Liver (tissue), 8 donors: ENCODE measurements at regions not wholly inside any gene's neighbourhood (a gene's known extent, or its start where the extent isn't known, plus 50 kb on each side); places are given as distances from the start of the nearest gene placed in this dataset.

ENCODE experiments used
- DNase-seq: peaks from one replicate; pipeline ENCODE4 v3.0.0-alpha.2; 2017; ENCODE audit warnings: low spot score
- H3K27ac ChIP-seq, 2 donors: one replicate each; pipeline ENCODE4 v1.7.0; 2013; ENCODE audit warnings: inconsistent platforms in 2 of 2, low read length in 2 of 2, control low read depth in 1 of 2, low read depth in 1 of 2, mild to moderate bottlenecking in 1 of 2
- H3K27me3 ChIP-seq, 4 donors: one replicate each; pipeline versions ENCODE4 v1.6.1 to v1.7.0; 2013; ENCODE audit warnings: low read length in 3 of 4, inconsistent platforms in 1 of 4, mild to moderate bottlenecking in 1 of 4, moderate library complexity in 1 of 4; ENCODE audit not compliant: control insufficient read depth in 4 of 4, insufficient read depth in 4 of 4
- H3K36me3 ChIP-seq, 4 donors: one replicate each; pipeline versions ENCODE4 v1.6.1 to v1.7.0; 2013; ENCODE audit warnings: low read length in 3 of 4, mild to moderate bottlenecking in 3 of 4, low read depth in 1 of 4, moderate library complexity in 1 of 4; ENCODE audit not compliant: control insufficient read depth in 4 of 4, insufficient read depth in 3 of 4
- H3K4me1 ChIP-seq, 4 donors: one replicate each; pipeline versions ENCODE4 v1.6.1 to v1.7.0; 2013; ENCODE audit warnings: low read length in 3 of 4, mild to moderate bottlenecking in 3 of 4, moderate library complexity in 1 of 4; ENCODE audit not compliant: control insufficient read depth in 4 of 4, insufficient read depth in 4 of 4
- H3K4me3 ChIP-seq, 3 donors: one replicate each; pipeline versions ENCODE4 v1.6.1 to v1.7.0; 2013; ENCODE audit warnings: low read length in 3 of 3, control low read depth in 1 of 3, low read depth in 1 of 3, mild to moderate bottlenecking in 1 of 3
- H3K9ac ChIP-seq, 2 donors: one replicate each; pipeline ENCODE4 v1.7.0; 2013; ENCODE audit warnings: low read length in 2 of 2, mild to moderate bottlenecking in 2 of 2, moderate library complexity in 2 of 2, control low read depth in 1 of 2, low read depth in 1 of 2
- H3K9me3 ChIP-seq, 4 donors: one replicate each; pipeline versions ENCODE4 v1.6.1 to v1.7.0; 2013; ENCODE audit warnings: low read length in 3 of 4; ENCODE audit not compliant: control insufficient read depth in 4 of 4
- CTCF ChIP-seq: fragments of 150-350 bp; IDR thresholded peaks from 2 replicates; pipeline ENCODE4 v1.5.1; 2017; ENCODE audit warnings: improper control_type of control experiment, low read depth, low read length; ENCODE audit not compliant: missing input control
- EGR1 ChIP-seq, 2 donors: IDR thresholded peaks; 2 replicates each; pipeline ENCODE4 v1.6.1; 2016 to 2018; ENCODE audit warnings: antibody characterized with exemption in 2 of 2, low read depth in 2 of 2
- FOXA1 ChIP-seq: IDR thresholded peaks from 2 replicates; pipeline ENCODE4 v1.6.1; 2016; ENCODE audit warnings: antibody characterized with exemption
- FOXA2 ChIP-seq: IDR thresholded peaks from 2 replicates; pipeline ENCODE4 v1.6.1; 2016; ENCODE audit warnings: antibody characterized with exemption
- HNF4A ChIP-seq, 2 donors: conservative IDR thresholded peaks; 2 replicates each; pipeline ENCODE4 v1.6.1; 2016; ENCODE audit warnings: antibody characterized with exemption in 2 of 2, mild to moderate bottlenecking in 2 of 2
- JUND ChIP-seq, 2 donors: IDR thresholded peaks; 2 replicates each; pipeline ENCODE4 v1.6.1; 2016; ENCODE audit warnings: antibody characterized with exemption in 2 of 2
- NR2F2 ChIP-seq: IDR thresholded peaks from 2 replicates; pipeline ENCODE4 v1.6.1; 2016; ENCODE audit warnings: antibody characterized with exemption
- RAD21 ChIP-seq, 2 donors: IDR thresholded peaks; 2 replicates each; pipeline ENCODE4 v1.6.1; 2016; ENCODE audit warnings: antibody characterized with exemption in 2 of 2, mild to moderate bottlenecking in 2 of 2
- TAF1 ChIP-seq: conservative IDR thresholded peaks from 2 replicates; pipeline ENCODE4 v1.6.1; 2016; ENCODE audit warnings: antibody characterized with exemption, mild to moderate bottlenecking
- YY1 ChIP-seq: IDR thresholded peaks from 2 replicates; pipeline ENCODE4 v1.6.1; 2016; ENCODE audit warnings: antibody characterized with exemption, mild to moderate bottlenecking
- ZBTB33 ChIP-seq: IDR thresholded peaks from 2 replicates; pipeline ENCODE4 v1.6.1; 2016; ENCODE audit warnings: antibody characterized with exemption
- WGBS: extraction: QIAGEN DNeasy Blood & Tissue Kit; methylation state at CpG from one replicate; pipeline ENCODE4 v1.1.7; 2013; 5-methylcytosine and 5-hydroxymethylcytosine counted together
- TF ChIP-seq, protein P1 (sequence below): IDR thresholded peaks from 2 replicates; pipeline ENCODE4 v1.6.1; 2016; ENCODE audit warnings: antibody characterized with exemption, mild to moderate bottlenecking
- TF ChIP-seq, protein P2 (sequence below): IDR thresholded peaks from 2 replicates; pipeline ENCODE4 v1.6.1; 2016; ENCODE audit warnings: antibody characterized with exemption
- donor health status: healthy.
- donor health status: healthy.
- donor health status: healthy.
- donor health status: healthy.
- donor health status: healthy.

DNA sequence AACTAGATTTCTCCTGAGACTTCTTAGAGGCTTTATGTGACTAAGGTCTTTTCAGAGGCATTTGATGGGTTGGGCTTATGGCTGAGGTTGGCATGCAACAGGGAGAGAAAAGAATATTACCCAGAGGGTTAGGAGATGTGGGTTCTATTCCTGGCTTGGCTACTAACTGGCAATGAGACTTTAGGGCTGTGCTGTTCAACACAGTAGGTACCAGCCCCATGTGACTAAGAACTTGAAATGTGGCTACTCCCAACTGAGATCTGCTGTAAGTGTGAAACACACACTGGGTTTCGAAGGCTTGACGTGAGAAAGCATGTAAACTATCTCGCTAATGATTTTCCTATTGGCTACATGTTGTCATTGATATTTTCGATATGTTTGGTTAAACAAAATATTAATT lies 324.9 kb upstream of the SLC14A2 start:
- no peaks in the 10 kb centered on the region for H3K27me3 ChIP-seq

More for the DNA sequence above, 324.9 kb upstream of the SLC14A2 start:
- DNase-seq, result no peak
- Histone ChIP-seq H3K36me3 (no peaks in the 10 kb centered on the region), H3K9ac (no peak overlapping the region), H3K27ac (no peak overlapping the region), H3K4me1 (peaks cover 0 to 6% (median 2%) of the 10 kb centered on the region in 4 donors), H3K9me3 (no peaks in the 10 kb centered on the region), H3K4me3 (no peak overlapping the region)
- no peak for TF ChIP-seq JUND (IDR thresholded peaks at IDR 0.05)
- no peak for TF ChIP-seq TAF1
- no peak for TF ChIP-seq RAD21 (IDR thresholded peaks at IDR 0.05)
- TF ChIP-seq ZBTB33, result no peak
- no peak for TF ChIP-seq YY1
- no peak for TF ChIP-seq FOXA1
- no peak for TF ChIP-seq HNF4A (conservative IDR thresholded peaks at IDR 0.05)
- TF ChIP-seq, protein P1, sequence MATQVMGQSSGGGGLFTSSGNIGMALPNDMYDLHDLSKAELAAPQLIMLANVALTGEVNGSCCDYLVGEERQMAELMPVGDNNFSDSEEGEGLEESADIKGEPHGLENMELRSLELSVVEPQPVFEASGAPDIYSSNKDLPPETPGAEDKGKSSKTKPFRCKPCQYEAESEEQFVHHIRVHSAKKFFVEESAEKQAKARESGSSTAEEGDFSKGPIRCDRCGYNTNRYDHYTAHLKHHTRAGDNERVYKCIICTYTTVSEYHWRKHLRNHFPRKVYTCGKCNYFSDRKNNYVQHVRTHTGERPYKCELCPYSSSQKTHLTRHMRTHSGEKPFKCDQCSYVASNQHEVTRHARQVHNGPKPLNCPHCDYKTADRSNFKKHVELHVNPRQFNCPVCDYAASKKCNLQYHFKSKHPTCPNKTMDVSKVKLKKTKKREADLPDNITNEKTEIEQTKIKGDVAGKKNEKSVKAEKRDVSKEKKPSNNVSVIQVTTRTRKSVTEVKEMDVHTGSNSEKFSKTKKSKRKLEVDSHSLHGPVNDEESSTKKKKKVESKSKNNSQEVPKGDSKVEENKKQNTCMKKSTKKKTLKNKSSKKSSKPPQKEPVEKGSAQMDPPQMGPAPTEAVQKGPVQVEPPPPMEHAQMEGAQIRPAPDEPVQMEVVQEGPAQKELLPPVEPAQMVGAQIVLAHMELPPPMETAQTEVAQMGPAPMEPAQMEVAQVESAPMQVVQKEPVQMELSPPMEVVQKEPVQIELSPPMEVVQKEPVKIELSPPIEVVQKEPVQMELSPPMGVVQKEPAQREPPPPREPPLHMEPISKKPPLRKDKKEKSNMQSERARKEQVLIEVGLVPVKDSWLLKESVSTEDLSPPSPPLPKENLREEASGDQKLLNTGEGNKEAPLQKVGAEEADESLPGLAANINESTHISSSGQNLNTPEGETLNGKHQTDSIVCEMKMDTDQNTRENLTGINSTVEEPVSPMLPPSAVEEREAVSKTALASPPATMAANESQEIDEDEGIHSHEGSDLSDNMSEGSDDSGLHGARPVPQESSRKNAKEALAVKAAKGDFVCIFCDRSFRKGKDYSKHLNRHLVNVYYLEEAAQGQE, result no peak
- TF ChIP-seq CTCF, result no peak
- no peak for TF ChIP-seq FOXA2
- no peak for TF ChIP-seq NR2F2
- TF ChIP-seq, protein P2, sequence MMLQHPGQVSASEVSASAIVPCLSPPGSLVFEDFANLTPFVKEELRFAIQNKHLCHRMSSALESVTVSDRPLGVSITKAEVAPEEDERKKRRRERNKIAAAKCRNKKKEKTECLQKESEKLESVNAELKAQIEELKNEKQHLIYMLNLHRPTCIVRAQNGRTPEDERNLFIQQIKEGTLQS, result no peak
- TF ChIP-seq EGR1 (IDR thresholded peaks at IDR 0.05; ENCODE audit: low read depth in 2 of 2), result no peak
- WGBS, result 92% methylated on average over 4 of the region's 4 CpGs
